Natural killer cell (primary cell): ENCODE measurements at regions not wholly inside any gene's neighbourhood (a gene's known extent, or its start where the extent isn't known, plus 50 kb on each side); places are given as distances from the start of the nearest gene placed in this dataset.

ENCODE experiments used
- ATAC-seq, 3 donors: fragments of 150-1000 bp in 2 of 3; fragments of 200-7000 bp in 1 of 3; cut with Tn5 transposase; 1 replicate in 1 of 3; 2 replicates in 2 of 3; pipeline ENCODE4 v1.10.0; 2021; ENCODE audit warnings: mild to moderate bottlenecking in 2 of 3, moderate library complexity in 2 of 3
- DNase-seq, 2 donors: peaks; one replicate each; pipeline versions ENCODE4 v3.0.0 to v3.0.0-alpha.2; 2013 to 2021; ENCODE audit warnings: mixed read lengths in 1 of 2
- H3K27ac ChIP-seq: one replicate; pipeline ENCODE4 v1.5.1; 2013; ENCODE audit warnings: mild to moderate bottlenecking, low read length
- H3K27me3 ChIP-seq: one replicate; pipeline ENCODE4 v1.6.1; 2013; ENCODE audit warnings: low read length; ENCODE audit not compliant: control insufficient read depth, insufficient read depth
- H3K36me3 ChIP-seq: one replicate; pipeline ENCODE4 v1.6.1; 2013; ENCODE audit warnings: low read length; ENCODE audit not compliant: control insufficient read depth, insufficient read depth
- H3K4me1 ChIP-seq: one replicate; pipeline ENCODE4 v1.6.1; 2013; ENCODE audit warnings: low read length; ENCODE audit not compliant: control insufficient read depth, insufficient read depth
- H3K4me3 ChIP-seq: one replicate; pipeline ENCODE4 v1.5.1; 2013; ENCODE audit warnings: low read length
- H3K9me3 ChIP-seq: one replicate; pipeline ENCODE4 v1.6.1; 2013; ENCODE audit warnings: low read length; ENCODE audit not compliant: control insufficient read depth, insufficient read depth
- H3K27ac Mint-ChIP-seq, 2 donors: one replicate each; pipeline ENCODE4 v1.8.0; 2022; ENCODE audit warnings: mild to moderate bottlenecking in 2 of 2, mixed read lengths in 2 of 2, moderate library complexity in 1 of 2
- H3K27me3 Mint-ChIP-seq, 2 donors: one replicate each; pipeline ENCODE4 v1.8.0; 2022; ENCODE audit warnings: low read depth in 2 of 2, mixed read lengths in 2 of 2
- H3K36me3 Mint-ChIP-seq: one replicate; pipeline ENCODE4 v1.8.0; 2022; ENCODE audit warnings: mixed read lengths
- H3K4me1 Mint-ChIP-seq, 2 donors: one replicate each; pipeline ENCODE4 v1.8.0; 2022; ENCODE audit warnings: mixed read lengths in 2 of 2
- H3K4me3 Mint-ChIP-seq: one replicate; pipeline ENCODE4 v1.8.0; 2022; ENCODE audit warnings: mild to moderate bottlenecking, moderate library complexity, mixed read lengths
- H3K9me3 Mint-ChIP-seq, 2 donors: one replicate each; pipeline ENCODE4 v1.8.0; 2022; ENCODE audit warnings: mixed read lengths in 2 of 2
- WGBS: methylation state at CpG from one replicate; pipeline ENCODE4 v1.1.7; 2013; ENCODE audit warnings: missing lambda C conversion rate; ENCODE audit not compliant: insufficient coverage; 5-methylcytosine and 5-hydroxymethylcytosine counted together
- intact Hi-C: fragments of 100-400 bp; cut with micrococcal nuclease; formaldehyde crosslinking; loops from one replicate; pipeline ENCODE4 v1.14.2; 2022
- TF ChIP-seq, protein P1 (sequence below): fragments of 200-600 bp; IDR thresholded peaks from one replicate; pipeline ENCODE4 v1.8.0; 2022; ENCODE audit warnings: antibody characterized with exemption

DNA sequence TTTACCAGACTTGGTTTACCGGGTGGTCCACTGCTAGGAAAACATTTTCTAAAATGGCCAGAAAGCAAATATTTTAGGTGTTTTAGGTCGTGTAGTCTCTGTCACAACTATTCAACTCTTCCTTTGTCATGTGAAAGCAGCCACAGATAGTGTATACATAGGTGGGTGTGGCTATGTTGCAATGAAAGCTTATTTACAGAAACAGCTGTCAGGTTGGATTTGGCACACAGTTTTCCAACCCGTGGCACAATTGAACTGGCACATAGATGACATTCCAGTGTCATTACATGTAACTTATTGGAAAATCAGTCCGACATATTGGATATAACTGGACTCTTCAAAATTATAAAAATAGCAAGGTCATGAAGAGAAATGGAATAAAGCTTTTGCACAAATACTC, 68.9 kb upstream of the KCNQ5 start:
- no peaks in the 10 kb centered on the region for H3K36me3 ChIP-seq
- H3K9me3 Mint-ChIP-seq = no peaks in the 10 kb centered on the region
- H3K27ac Mint-ChIP-seq = no peak overlapping the region
- H3K36me3 Mint-ChIP-seq = no peaks in the 10 kb centered on the region
- no peak overlapping the region for H3K4me3 Mint-ChIP-seq
- H3K27me3 ChIP-seq = peaks cover 2% of the 10 kb centered on the region
- H3K27ac ChIP-seq = no peak overlapping the region
- no peaks in the 10 kb centered on the region for H3K4me1 ChIP-seq
- ATAC-seq (no peak), DNase-seq (no peak)
- no peaks in the 10 kb centered on the region for H3K9me3 ChIP-seq
- WGBS = 73% methylated on average over 1 of the region's 4 CpGs
- TF ChIP-seq, protein P1, sequence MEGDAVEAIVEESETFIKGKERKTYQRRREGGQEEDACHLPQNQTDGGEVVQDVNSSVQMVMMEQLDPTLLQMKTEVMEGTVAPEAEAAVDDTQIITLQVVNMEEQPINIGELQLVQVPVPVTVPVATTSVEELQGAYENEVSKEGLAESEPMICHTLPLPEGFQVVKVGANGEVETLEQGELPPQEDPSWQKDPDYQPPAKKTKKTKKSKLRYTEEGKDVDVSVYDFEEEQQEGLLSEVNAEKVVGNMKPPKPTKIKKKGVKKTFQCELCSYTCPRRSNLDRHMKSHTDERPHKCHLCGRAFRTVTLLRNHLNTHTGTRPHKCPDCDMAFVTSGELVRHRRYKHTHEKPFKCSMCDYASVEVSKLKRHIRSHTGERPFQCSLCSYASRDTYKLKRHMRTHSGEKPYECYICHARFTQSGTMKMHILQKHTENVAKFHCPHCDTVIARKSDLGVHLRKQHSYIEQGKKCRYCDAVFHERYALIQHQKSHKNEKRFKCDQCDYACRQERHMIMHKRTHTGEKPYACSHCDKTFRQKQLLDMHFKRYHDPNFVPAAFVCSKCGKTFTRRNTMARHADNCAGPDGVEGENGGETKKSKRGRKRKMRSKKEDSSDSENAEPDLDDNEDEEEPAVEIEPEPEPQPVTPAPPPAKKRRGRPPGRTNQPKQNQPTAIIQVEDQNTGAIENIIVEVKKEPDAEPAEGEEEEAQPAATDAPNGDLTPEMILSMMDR = no peak
- H3K27me3 Mint-ChIP-seq = peaks cover 6 to 7% of the 10 kb centered on the region in 2 donors
- no peak overlapping the region for H3K4me3 ChIP-seq
- H3K4me1 Mint-ChIP-seq = no peaks in the 10 kb centered on the region
- intact Hi-C loops = no loop called here

- Histone ChIP-seq H3K27ac (no peak overlapping the region), H3K27me3 (peaks cover 2% of the 10 kb centered on the region), H3K9me3 (no peaks in the 10 kb centered on the region), H3K4me3 (no peak overlapping the region), H3K4me1 (no peaks in the 10 kb centered on the region), H3K36me3 (no peaks in the 10 kb centered on the region)
- TF ChIP-seq, protein P1 = no peak
- no peaks in the 10 kb centered on the region for H3K4me1 Mint-ChIP-seq
- intact Hi-C loops = no loop called here
- no peak overlapping the region for H3K27ac Mint-ChIP-seq
- no peaks in the 10 kb centered on the region for H3K9me3 Mint-ChIP-seq
- ATAC-seq (no peak), DNase-seq (no peak)
- WGBS = 74% methylated on average over 6 of the region's 7 CpGs
- H3K36me3 Mint-ChIP-seq = no peaks in the 10 kb centered on the region
- no peak overlapping the region for H3K4me3 Mint-ChIP-seq
- peaks cover 4 to 9% of the 10 kb centered on the region in 2 donors for H3K27me3 Mint-ChIP-seq
Measured at GRCh38 chr6:72553531-72554511, 68.0 kb upstream of the KCNQ5 start.

GRCh38 chr6:72554761-72555221, 67.1 kb upstream of the KCNQ5 start:
- Mint-ChIP-seq H3K4me3 (no peak overlapping the region), H3K27me3 (peaks cover 3 to 9% of the 10 kb centered on the region in 2 donors), H3K9me3 (no peaks in the 10 kb centered on the region), H3K36me3 (no peaks in the 10 kb centered on the region), H3K27ac (no peak overlapping the region), H3K4me1 (no peaks in the 10 kb centered on the region)
- Histone ChIP-seq H3K36me3 (no peaks in the 10 kb centered on the region), H3K27ac (no peak overlapping the region), H3K9me3 (no peaks in the 10 kb centered on the region), H3K27me3 (no peaks in the 10 kb centered on the region), H3K4me3 (no peak overlapping the region), H3K4me1 (no peaks in the 10 kb centered on the region)
- whole genome bisulfite sequencing = 80% methylated on average over 4 of the region's 4 CpGs
- ATAC-seq (no peak), DNase-seq (no peak)
- TF ChIP-seq, protein P1 = no peak
- intact Hi-C loops = no loop called here
